ENCODE measurements at regions not wholly inside any gene's neighbourhood (a gene's known extent, or its start where the extent isn't known, plus 50 kb on each side); places are given as distances from the start of the nearest gene placed in this dataset.

GRCh38 chr4:30957706-30958105 lies 237.5 kb downstream of the PCDH7 start:
- Histone ChIP-seq H4K20me1 (ENCODE audit: control insufficient read depth, insufficient read depth, insufficient read length) (no peaks in the 10 kb centered on the region), H2BK5ac (ENCODE audit: insufficient read length, low read length) (no peak overlapping the region), H3K23ac (ENCODE audit: insufficient read length, low read depth, low read length) (no peak overlapping the region), H3K4me1 (ENCODE audit: insufficient read depth, low read length) (no peaks in the 10 kb centered on the region), H4K8ac (replicated peaks; ENCODE audit: insufficient read length, low read depth, low read length) (no peak overlapping the region), H3K56ac (ENCODE audit: insufficient read length, low read depth, low read length) (no peak overlapping the region), H3K27ac (ENCODE audit: insufficient read length, low read depth, low read length) (no peak overlapping the region), H3K4me2 (ENCODE audit: insufficient read depth, insufficient read length, low read length) (no peak overlapping the region), H3K79me2 (ENCODE audit: insufficient read depth, low read length) (no peaks in the 10 kb centered on the region), H3K18ac (ENCODE audit: insufficient read length, low read depth, low read length) (no peak overlapping the region), H3T11ph (ENCODE audit: low read length) (no peak overlapping the region), H3K79me1 (ENCODE audit: insufficient read depth, low read depth, low read length, poor library complexity, severe bottlenecking) (no peaks in the 10 kb centered on the region), H3K4ac (ENCODE audit: low read depth, low read length) (no peak overlapping the region), H2BK120ac (ENCODE audit: low read depth, low read length, poor library complexity, severe bottlenecking) (no peak overlapping the region), H2AK5ac (ENCODE audit: insufficient read length, low read length) (no peak overlapping the region), H3K14ac (ENCODE audit: insufficient read depth, low read length) (no peak overlapping the region), H3K9me3 (ENCODE audit: control insufficient read depth, low read depth, low read length) (no peaks in the 10 kb centered on the region), H2BK20ac (ENCODE audit: low read depth, low read length, poor library complexity, severe bottlenecking) (no peak overlapping the region), H3K23me2 (ENCODE audit: insufficient read length, low read depth, low read length, poor library complexity, severe bottlenecking) (no peaks in the 10 kb centered on the region), H2AFZ (ENCODE audit: low read length) (no peak overlapping the region), H2BK12ac (ENCODE audit: insufficient read length, low read depth, low read length) (no peak overlapping the region), H4K5ac (ENCODE audit: insufficient read length, low read depth, low read length) (no peak overlapping the region), H4K91ac (ENCODE audit: insufficient read length, low read depth, low read length) (no peak overlapping the region), H3K27me3 (ENCODE audit: insufficient read depth, low read length) (no peaks in the 10 kb centered on the region), H2BK15ac (ENCODE audit: low read depth, low read length) (no peak overlapping the region), H3K9ac (ENCODE audit: extremely low read depth, insufficient read length, low read length) (no peak overlapping the region)
- Mint-ChIP-seq H3K9me3 (no peaks in the 10 kb centered on the region), H3K27ac (no peak overlapping the region), H3K27me3 (ENCODE audit: low read depth) (no peaks in the 10 kb centered on the region), H3K4me3 (no peak overlapping the region), H3K36me3 (ENCODE audit: insufficient read depth in 1 of 3, low read depth in 3 of 3) (no peaks in the 10 kb centered on the region), H3K4me1 (no peaks in the 10 kb centered on the region)
- no peak for DNase-seq
- WGBS (ENCODE audit: extremely low coverage, insufficient read length, low lambda C conversion rate), result no CpG with 5 or more reads among the region's 4 CpGs
- no peak for TF ChIP-seq CTCF (conservative IDR thresholded peaks at IDR 0.05)

All from H9 (cell line).